ENCODE measurements at regions not wholly inside any gene's neighbourhood (a gene's known extent, or its start where the extent isn't known, plus 50 kb on each side); places are given as distances from the start of the nearest gene placed in this dataset.

GRCh38 chr5:67652201-67652600 is 455.6 kb upstream of the CD180 start (continued):
- TF ChIP-seq ZNF274 (IDR thresholded peaks at IDR 0.05; ENCODE audit: low read depth, low read length) (no peak), ELF1 (IDR thresholded peaks at IDR 0.05; ENCODE audit: borderline replicate concordance, low read depth) (no peak)

GRCh38 chr5:67651180-67651579 is 454.6 kb upstream of the CD180 start:
- ChIA-PET CTCF (no interaction called here), RAD21 (ENCODE audit: low non-redundant PET in 1 of 2, low total read pairs in 2 of 2, uncharacterized antibody in 2 of 2, unreplicated experiment in 2 of 2) (no interaction called here), POLR2A (no interaction called here)
- no peaks in the 10 kb centered on the region for H3K79me2 ChIP-seq (ENCODE audit: insufficient read depth, low read length)
- TF ChIP-seq FOSL1 (IDR thresholded peaks at IDR 0.05; ENCODE audit: low read depth) (no peak), JUND (IDR thresholded peaks at IDR 0.05) (no peak), ZBTB33 (IDR thresholded peaks at IDR 0.05; ENCODE audit: extremely low read depth, insufficient replicate concordance, low read length) (no peak), ATF3 (IDR thresholded peaks at IDR 0.05) (no peak), CBX3 (IDR thresholded peaks at IDR 0.05; ENCODE audit: low read depth) (no peak), TCF7L2 (IDR thresholded peaks at IDR 0.05; ENCODE audit: borderline replicate concordance, extremely low read depth, insufficient read depth, insufficient read length) (no peak), EZH2phosphoT487 (IDR thresholded peaks at IDR 0.05; ENCODE audit: borderline replicate concordance) (no peak)
- TF ChIP-seq, protein P1, sequence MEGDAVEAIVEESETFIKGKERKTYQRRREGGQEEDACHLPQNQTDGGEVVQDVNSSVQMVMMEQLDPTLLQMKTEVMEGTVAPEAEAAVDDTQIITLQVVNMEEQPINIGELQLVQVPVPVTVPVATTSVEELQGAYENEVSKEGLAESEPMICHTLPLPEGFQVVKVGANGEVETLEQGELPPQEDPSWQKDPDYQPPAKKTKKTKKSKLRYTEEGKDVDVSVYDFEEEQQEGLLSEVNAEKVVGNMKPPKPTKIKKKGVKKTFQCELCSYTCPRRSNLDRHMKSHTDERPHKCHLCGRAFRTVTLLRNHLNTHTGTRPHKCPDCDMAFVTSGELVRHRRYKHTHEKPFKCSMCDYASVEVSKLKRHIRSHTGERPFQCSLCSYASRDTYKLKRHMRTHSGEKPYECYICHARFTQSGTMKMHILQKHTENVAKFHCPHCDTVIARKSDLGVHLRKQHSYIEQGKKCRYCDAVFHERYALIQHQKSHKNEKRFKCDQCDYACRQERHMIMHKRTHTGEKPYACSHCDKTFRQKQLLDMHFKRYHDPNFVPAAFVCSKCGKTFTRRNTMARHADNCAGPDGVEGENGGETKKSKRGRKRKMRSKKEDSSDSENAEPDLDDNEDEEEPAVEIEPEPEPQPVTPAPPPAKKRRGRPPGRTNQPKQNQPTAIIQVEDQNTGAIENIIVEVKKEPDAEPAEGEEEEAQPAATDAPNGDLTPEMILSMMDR (IDR thresholded peaks at IDR 0.05 in 2 of 3, conservative IDR thresholded peaks at IDR 0.05 in 1 of 3; ENCODE audit: borderline replicate concordance in 1 of 3, insufficient read depth in 1 of 3, low read depth in 2 of 3, low read length in 2 of 3) = no peak
- no peak overlapping the region for H2AFZ ChIP-seq (ENCODE audit: low read depth, low read length, poor library complexity, severe bottlenecking)
- intact Hi-C loops (cut with micrococcal nuclease) = no loop called here
- no peaks in the 10 kb centered on the region for H3K9me3 ChIP-seq (ENCODE audit: control insufficient read depth in 1 of 2, insufficient read depth in 1 of 2, low read depth in 1 of 2, low read length in 2 of 2)
- H3K36me3 ChIP-seq (ENCODE audit: control insufficient read depth in 1 of 2, insufficient read depth in 2 of 2, low read length in 2 of 2) = no peaks in the 10 kb centered on the region
- DNase-seq (ENCODE audit: low read depth, low spot score) (no peak), ATAC-seq (no peak)
- H3K4me3 ChIP-seq (replicated peaks in 1 of 2; ENCODE audit: low read depth in 1 of 2, low read length in 2 of 2) = no peak overlapping the region
- H3K9me2 ChIP-seq (ENCODE audit: insufficient read depth) = no peaks in the 10 kb centered on the region
- H4K20me1 ChIP-seq (ENCODE audit: insufficient read depth) = no peaks in the 10 kb centered on the region; the same call in 1 of the 2 replicates
- no TSS peak for BruUV-seq (replicated peaks)
- no peaks in the 10 kb centered on the region for H3K4me1 ChIP-seq (ENCODE audit: control insufficient read depth in 1 of 2, insufficient read depth in 2 of 2, low read length in 2 of 2)
- H3K27ac ChIP-seq (ENCODE audit: low read depth, low read length) = no peak overlapping the region
- H3K4me2 ChIP-seq (ENCODE audit: low read length) = no peak overlapping the region
- no peak overlapping the region for H3K9ac ChIP-seq (ENCODE audit: low read length)
- no peaks in the 10 kb centered on the region for H3K27me3 ChIP-seq (ENCODE audit: insufficient read depth, low read length)
